ENCODE measurements at regions not wholly inside any gene's neighbourhood (a gene's known extent, or its start where the extent isn't known, plus 50 kb on each side); places are given as distances from the start of the nearest gene placed in this dataset.

DNA sequence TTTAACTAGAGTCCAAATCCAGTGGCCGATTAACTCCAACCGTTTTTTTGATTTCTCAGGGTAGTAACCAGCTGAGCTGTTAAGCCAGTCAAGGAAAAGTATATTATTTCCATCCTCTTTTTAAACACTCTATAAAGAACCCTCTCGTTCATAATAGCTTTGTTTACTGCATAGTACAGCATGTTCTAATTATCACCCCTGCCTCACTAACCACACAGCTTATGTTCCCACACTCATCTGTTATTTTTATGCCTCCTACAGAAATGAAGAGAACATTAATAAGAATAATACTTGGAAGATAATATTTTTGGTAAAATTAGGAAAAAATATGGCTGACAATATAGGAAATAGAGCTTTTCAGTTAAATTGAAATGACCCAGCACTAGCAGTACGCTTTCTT, 2132.8 kb upstream of the CELF4 start:
- H3K27ac Mint-ChIP-seq, result no peak overlapping the region
- H3K27me3 ChIP-seq (ENCODE audit: control insufficient read depth, insufficient read depth, low read length), result no peaks in the 10 kb centered on the region
- H3K9me3 ChIP-seq (ENCODE audit: control insufficient read depth, insufficient read depth, low read length), result no peaks in the 10 kb centered on the region
- H3K4me3 ChIP-seq (ENCODE audit: low read length), result no peak overlapping the region
- no peaks in the 10 kb centered on the region for H3K4me1 ChIP-seq (ENCODE audit: control insufficient read depth, insufficient read depth, low read length)
- intact Hi-C loops (cut with micrococcal nuclease), result no loop called here
- no peak for TF ChIP-seq CTCF (IDR thresholded peaks at IDR 0.05)
- no peaks in the 10 kb centered on the region for H3K36me3 ChIP-seq (ENCODE audit: control insufficient read depth, insufficient read depth, low read length)
- WGBS (ENCODE audit: insufficient coverage), result 76% methylated on average over 4 of the region's 4 CpGs
- H3K4me1 Mint-ChIP-seq, result no peaks in the 10 kb centered on the region
- DNase-seq (no peak), ATAC-seq (no peak)
- H3K4me3 Mint-ChIP-seq, result no peak overlapping the region
- no peaks in the 10 kb centered on the region for H3K27me3 Mint-ChIP-seq (ENCODE audit: low read depth in 2 of 2)
- no peaks in the 10 kb centered on the region for H3K36me3 Mint-ChIP-seq
- H3K9me3 Mint-ChIP-seq, result peaks cover 17 to 23% of the 10 kb centered on the region in 2 donors
- H3K27ac ChIP-seq (ENCODE audit: low read length), result no peak overlapping the region

DNA sequence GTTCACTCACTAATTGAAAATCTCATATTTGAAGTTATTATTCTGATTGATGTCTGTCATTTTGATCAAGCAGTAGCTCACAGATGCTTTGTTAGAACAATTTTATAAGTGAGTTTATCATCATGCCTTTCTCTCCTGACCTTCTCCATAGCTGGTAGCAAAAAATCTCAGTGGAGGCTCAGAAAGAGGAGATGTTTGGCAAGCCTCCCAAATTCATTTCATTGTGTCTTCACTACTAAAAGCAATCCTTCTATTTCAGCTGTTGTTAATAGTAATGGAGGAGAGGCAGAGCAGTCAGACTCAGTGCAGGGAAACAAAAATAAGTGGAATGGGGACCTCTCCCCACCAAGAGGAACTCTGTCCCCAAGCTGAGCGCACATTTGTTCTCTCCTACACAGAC, 2127.8 kb upstream of the CELF4 start:
- H3K36me3 Mint-ChIP-seq, result no peaks in the 10 kb centered on the region
- no peaks in the 10 kb centered on the region for H3K36me3 ChIP-seq (ENCODE audit: control insufficient read depth, insufficient read depth, low read length)
- no peak overlapping the region for H3K4me3 Mint-ChIP-seq
- H3K27ac Mint-ChIP-seq, result no peak overlapping the region
- H3K9me3 ChIP-seq (ENCODE audit: control insufficient read depth, insufficient read depth, low read length), result no peaks in the 10 kb centered on the region
- TF ChIP-seq CTCF (IDR thresholded peaks at IDR 0.05), result no peak
- no CpG with 5 or more reads among the region's 1 CpG for whole genome bisulfite sequencing (ENCODE audit: insufficient coverage)
- DNase-seq (no peak), ATAC-seq (no peak)
- H3K4me1 Mint-ChIP-seq, result no peaks in the 10 kb centered on the region
- H3K27ac ChIP-seq (ENCODE audit: low read length), result no peak overlapping the region
- no peak overlapping the region for H3K4me3 ChIP-seq (ENCODE audit: low read length)
- intact Hi-C loops (cut with micrococcal nuclease), result no loop called here
- H3K4me1 ChIP-seq (ENCODE audit: control insufficient read depth, insufficient read depth, low read length), result no peaks in the 10 kb centered on the region
- no peaks in the 10 kb centered on the region for H3K27me3 ChIP-seq (ENCODE audit: control insufficient read depth, insufficient read depth, low read length)
- H3K27me3 Mint-ChIP-seq (ENCODE audit: low read depth in 2 of 2), result no peaks in the 10 kb centered on the region
- H3K9me3 Mint-ChIP-seq, result peaks cover 10 to 13% of the 10 kb centered on the region in 2 donors

GRCh38 chr18:39692367-39693015, 2126.9 kb upstream of the CELF4 start:
- Histone ChIP-seq H3K27me3 (ENCODE audit: control insufficient read depth, insufficient read depth, low read length) (no peaks in the 10 kb centered on the region), H3K9me3 (ENCODE audit: control insufficient read depth, insufficient read depth, low read length) (no peaks in the 10 kb centered on the region), H3K4me3 (ENCODE audit: low read length) (no peak overlapping the region), H3K36me3 (ENCODE audit: control insufficient read depth, insufficient read depth, low read length) (no peaks in the 10 kb centered on the region), H3K27ac (ENCODE audit: low read length) (no peak overlapping the region), H3K4me1 (ENCODE audit: control insufficient read depth, insufficient read depth, low read length) (no peaks in the 10 kb centered on the region)
- 94% methylated on average over 2 of the region's 2 CpGs for WGBS (ENCODE audit: insufficient coverage)
- no peak for ATAC-seq
- Mint-ChIP-seq H3K4me1 (no peaks in the 10 kb centered on the region), H3K9me3 (peaks cover 7 to 11% of the 10 kb centered on the region in 2 donors), H3K4me3 (no peak overlapping the region), H3K36me3 (no peaks in the 10 kb centered on the region), H3K27me3 (ENCODE audit: low read depth in 2 of 2) (no peaks in the 10 kb centered on the region), H3K27ac (no peak overlapping the region)
- no peak for TF ChIP-seq CTCF (IDR thresholded peaks at IDR 0.05)
- intact Hi-C loops (cut with micrococcal nuclease), result no loop called here
- no peak for DNase-seq

DNA sequence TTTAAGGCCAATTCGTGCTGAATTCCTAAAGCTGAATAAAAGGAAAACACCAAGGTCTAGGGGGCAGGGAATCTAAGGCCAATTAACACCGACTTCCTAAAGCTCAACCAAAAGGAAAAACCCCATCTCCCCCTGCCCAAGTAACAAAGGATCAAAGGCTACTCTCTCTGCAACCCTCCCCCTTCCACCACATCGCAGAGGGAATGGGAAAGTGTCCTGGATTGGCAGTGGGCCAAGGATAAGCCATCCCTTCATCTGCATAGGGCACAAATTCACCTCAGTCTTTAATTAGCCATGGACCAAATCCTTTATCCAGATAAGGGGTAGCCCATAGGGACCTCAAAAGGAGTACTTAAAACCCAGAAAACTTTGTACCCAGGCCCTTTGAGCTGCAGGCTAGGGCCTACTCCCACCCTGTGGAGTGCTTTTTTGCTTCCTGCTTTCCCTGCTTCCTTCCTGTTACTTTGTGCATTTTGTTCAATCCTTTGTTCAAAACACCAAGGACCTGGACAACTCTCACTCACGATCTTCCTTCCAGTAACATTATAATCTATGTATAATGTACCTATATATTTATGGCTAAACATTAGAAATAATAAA, 2119.8 kb upstream of the CELF4 start:
- Mint-ChIP-seq H3K4me3 (no peak overlapping the region), H3K4me1 (no peaks in the 10 kb centered on the region), H3K36me3 (no peaks in the 10 kb centered on the region), H3K9me3 (peaks cover 4 to 9% of the 10 kb centered on the region in 2 donors), H3K27me3 (ENCODE audit: low read depth in 2 of 2) (no peaks in the 10 kb centered on the region), H3K27ac (no peak overlapping the region)
- no peak for ATAC-seq
- 70% methylated on average over 3 of the region's 4 CpGs for WGBS (ENCODE audit: insufficient coverage)
- no peak for DNase-seq
- no peak for TF ChIP-seq CTCF (IDR thresholded peaks at IDR 0.05)
- Histone ChIP-seq H3K4me3 (ENCODE audit: low read length) (no peak overlapping the region), H3K36me3 (ENCODE audit: control insufficient read depth, insufficient read depth, low read length) (no peaks in the 10 kb centered on the region), H3K4me1 (ENCODE audit: control insufficient read depth, insufficient read depth, low read length) (no peaks in the 10 kb centered on the region), H3K9me3 (ENCODE audit: control insufficient read depth, insufficient read depth, low read length) (no peaks in the 10 kb centered on the region), H3K27ac (ENCODE audit: low read length) (no peak overlapping the region), H3K27me3 (ENCODE audit: control insufficient read depth, insufficient read depth, low read length) (no peaks in the 10 kb centered on the region)
- intact Hi-C loops (cut with micrococcal nuclease), result no loop called here
